HepG2 (cell line): ENCODE measurements at regions not wholly inside any gene's neighbourhood (a gene's known extent, or its start where the extent isn't known, plus 50 kb on each side); places are given as distances from the start of the nearest gene placed in this dataset.

ENCODE experiments used
- ATAC-seq: fragments of 200-7000 bp; cut with Tn5 transposase; 3 replicates; pipeline ENCODE4 v1.9.1; 2020; ENCODE audit warnings: mild to moderate bottlenecking, moderate library complexity
- BruUV-seq: library from RNA; stranded (reverse); fragments of 400-500 nt; replicated peaks from 2 replicates; lab custom pipeline; 2021; lab: Mats Ljungman, UMichigan
- CTCF ChIA-PET: fragments of 300-600 bp; formaldehyde crosslinking; extraction: SDS; loops from one replicate; lab custom pipeline; 2021; ENCODE audit warnings: low total read pairs, inconsistent platforms, low intra/inter-chr PET ratio; lab: Yijun Ruan, JAX
- POLR2A ChIA-PET: fragments of 350-600 bp; sonication (Branson Sonifier 250); formaldehyde crosslinking; loops from one replicate; lab custom pipeline; 2020; ENCODE audit warnings: antibody characterized with exemption, inconsistent platforms; lab: Yijun Ruan, JAX
- DNase-seq: peaks from one replicate; pipeline ENCODE4 v3.0.0-alpha.2; 2015; ENCODE audit warnings: low spot score
- FAIRE-seq: peaks from 3 replicates; lab custom pipeline; 2011; peaks lifted over from hg19 to GRCh38; lab: Jason Lieb, UNC
- H2AFZ ChIP-seq: one replicate; pipeline ENCODE4 v1.6.1; 2011; ENCODE audit warnings: low read length, inconsistent platforms
- H3K27ac ChIP-seq: fragments of 300-600 bp; 3 replicates; pipeline ENCODE4 v1.8.0; 2011; ENCODE audit warnings: mixed run types, mild to moderate bottlenecking, mixed read lengths, low read length, inconsistent platforms; ENCODE audit not compliant: insufficient read depth; ENCODE audit errors: extremely low read length
- H3K27me3 ChIP-seq, 2 experiments: fragments of 200-600 bp in 1 of 2; 2 replicates in 1 of 2; 3 replicates in 1 of 2; pipeline versions ENCODE4 v1.6.0 to v1.8.0; 2011; ENCODE audit warnings: low read length in 2 of 2, mild to moderate bottlenecking in 2 of 2, moderate library complexity in 2 of 2, inconsistent platforms in 1 of 2; ENCODE audit not compliant: insufficient read depth in 2 of 2, control insufficient read depth in 1 of 2
- H3K36me3 ChIP-seq, 2 experiments: fragments of 200-600 bp in 1 of 2; replicated peaks in 1 of 2; 2 replicates in 1 of 2; 3 replicates in 1 of 2; pipeline versions ENCODE4 v1.5.1 to v1.8.0; 2011; ENCODE audit warnings: low read length in 2 of 2, inconsistent platforms in 1 of 2; ENCODE audit not compliant: insufficient read depth in 2 of 2, control insufficient read depth in 1 of 2
- H3K4me1 ChIP-seq: 2 replicates; pipeline ENCODE4 v1.5.1; 2012; ENCODE audit warnings: low read length, inconsistent platforms; ENCODE audit not compliant: insufficient read depth
- H3K4me2 ChIP-seq: 2 replicates; pipeline ENCODE4 v1.6.0; 2011; ENCODE audit warnings: low read depth, low read length, inconsistent platforms
- H3K4me3 ChIP-seq, 3 experiments: fragments of 200-600 bp in 1 of 3; sonication (generic), shearing (Covaris generic) in 1 of 3; replicated peaks in 1 of 3; 2 replicates each; pipeline ENCODE4 v1.5.1; 2011 to 2016; ENCODE audit warnings: low read length in 3 of 3, inconsistent platforms in 2 of 3, low read depth in 2 of 3, mild to moderate bottlenecking in 2 of 3, control low read depth in 1 of 3, mixed read lengths in 1 of 3; ENCODE audit not compliant: insufficient read depth in 1 of 3
- H3K79me2 ChIP-seq: one replicate; pipeline ENCODE4 v1.6.1; 2011; ENCODE audit warnings: low read length, inconsistent platforms; ENCODE audit not compliant: insufficient read depth
- H3K9ac ChIP-seq: 2 replicates; pipeline ENCODE4 v1.6.0; 2011; ENCODE audit warnings: mild to moderate bottlenecking, low read depth, low read length, inconsistent platforms; ENCODE audit not compliant: insufficient read depth
- H3K9me3 ChIP-seq: 2 replicates; pipeline ENCODE4 v1.5.1; 2012; ENCODE audit warnings: mild to moderate bottlenecking, low read length
- H4K20me1 ChIP-seq: 2 replicates; pipeline ENCODE4 v1.6.0; 2011; ENCODE audit warnings: inconsistent platforms, mild to moderate bottlenecking, low read length, moderate library complexity; ENCODE audit not compliant: insufficient read depth
- BATF2 ChIP-seq: sonication (generic); formaldehyde crosslinking; IDR thresholded peaks from 2 replicates; pipeline ENCODE4 v1.8.0; 2022; ENCODE audit warnings: mild to moderate bottlenecking, missing genetic modification reagents, moderate library complexity
- E2F1 ChIP-seq: sonication (generic); formaldehyde crosslinking; IDR thresholded peaks from 2 replicates; pipeline ENCODE4 v1.5.0; 2020; ENCODE audit warnings: missing genetic modification reagents
- HCFC1 ChIP-seq: fragments of 150-350 bp; IDR thresholded peaks from 2 replicates; pipeline ENCODE4 v1.6.1; 2014; ENCODE audit warnings: low read depth, low read length
- HDAC6 ChIP-seq: fragments of 200-600 bp; sonication (generic); IDR thresholded peaks from 2 replicates; pipeline ENCODE4 v1.7.0; 2017; ENCODE audit warnings: mild to moderate bottlenecking, antibody characterized with exemption, low read length, low read depth
- HNRNPH1 ChIP-seq: fragments of 200-400 bp; formaldehyde crosslinking; optimal IDR thresholded peaks from 2 replicates; pipeline ENCODE3; 2017; ENCODE audit warnings: mild to moderate bottlenecking, low read depth, low read length
- MYC ChIP-seq: sonication (generic); formaldehyde crosslinking; IDR thresholded peaks from 2 replicates; pipeline ENCODE4 v1.9.0; 2021; ENCODE audit warnings: missing genetic modification reagents, borderline replicate concordance
- PAWR ChIP-seq: sonication (generic); formaldehyde crosslinking; IDR thresholded peaks from 2 replicates; pipeline ENCODE4 v1.4.0; 2020; ENCODE audit warnings: missing genetic modification reagents, mild to moderate bottlenecking, borderline replicate concordance
- SMAD3 ChIP-seq: sonication (generic); formaldehyde crosslinking; IDR thresholded peaks from 2 replicates; pipeline ENCODE4 v1.4.0; 2020; ENCODE audit warnings: missing genetic modification reagents
- TRIM24 ChIP-seq: sonication (generic); formaldehyde crosslinking; IDR thresholded peaks from 2 replicates; pipeline ENCODE4 v1.8.0; 2022; ENCODE audit warnings: mild to moderate bottlenecking, missing genetic modification reagents
- ZNF205 ChIP-seq: IDR thresholded peaks from 2 replicates; pipeline ENCODE4 v1.6.1; 2018; ENCODE audit warnings: missing biosample characterization, missing genetic modification reagents
- ZNF503 ChIP-seq: sonication (generic); formaldehyde crosslinking; IDR thresholded peaks from 2 replicates; pipeline ENCODE4 v1.4.0; 2020; ENCODE audit warnings: missing genetic modification reagents
- ZNF7 ChIP-seq: IDR thresholded peaks from 2 replicates; pipeline ENCODE4 v1.6.1; 2016; ENCODE audit warnings: missing biosample characterization, missing genetic modification reagents
- ZNF704 ChIP-seq: sonication (generic); formaldehyde crosslinking; IDR thresholded peaks from 2 replicates; pipeline ENCODE4 v1.8.1; 2023; ENCODE audit warnings: mild to moderate bottlenecking, inconsistent platforms, moderate library complexity, missing genetic modification reagents, borderline replicate concordance
- ZNF777 ChIP-seq: sonication (generic); formaldehyde crosslinking; IDR thresholded peaks from 2 replicates; pipeline ENCODE4 v1.4.0; 2020; ENCODE audit warnings: missing genetic modification reagents
- WGBS: methylation state at CpG from one replicate; pipeline ENCODE4 v1.1.6; 2017; ENCODE audit warnings: low lambda C conversion rate; 5-methylcytosine and 5-hydroxymethylcytosine counted together
- in situ Hi-C: cut with HindIII; loops from 2 replicates; pipeline ENCODE4 v1.10.0; 2017; ENCODE audit warnings: low pct_unique_long_range_greater_than_20kb; ENCODE audit not compliant: extremely low pct_ligation_motif_present
- intact Hi-C: fragments of 100-400 bp; cut with micrococcal nuclease; formaldehyde crosslinking; loops from one replicate; pipeline ENCODE4 v1.10.0; 2022; ENCODE audit not compliant: unreplicated experiment
- TF ChIP-seq, protein P1 (sequence below): sonication (generic); formaldehyde crosslinking; IDR thresholded peaks from 2 replicates; pipeline ENCODE4 v1.4.0; 2020; ENCODE audit warnings: mild to moderate bottlenecking, missing genetic modification reagents

DNA sequence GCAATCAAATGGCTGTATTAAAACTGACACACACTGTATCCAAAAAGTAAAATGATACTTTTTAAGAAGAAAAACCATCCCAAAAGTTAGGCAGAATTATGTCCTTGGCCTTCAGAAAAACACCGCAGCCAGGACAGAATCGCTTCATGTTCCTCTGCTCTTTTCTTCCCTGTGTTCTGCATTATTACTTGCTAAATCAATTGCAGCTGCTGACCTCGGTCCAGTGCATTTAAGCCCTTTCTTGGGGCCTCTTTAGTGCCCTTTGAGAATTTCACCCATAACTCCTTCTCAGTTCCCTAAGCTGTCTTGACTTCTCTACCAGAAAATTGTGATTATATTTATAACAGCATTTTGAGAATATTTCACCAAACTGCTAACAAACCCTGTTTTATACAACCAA, 696.9 kb downstream of the PCDH7 start (continued):
- TF ChIP-seq E2F1 (CRISPR knock-in tag): no peak
- no peak for TF ChIP-seq MYC (CRISPR knock-in tag)
- TF ChIP-seq BATF2 (CRISPR knock-in tag): no peak
- no peak for TF ChIP-seq HNRNPH1
- TF ChIP-seq SMAD3: no peak

DNA sequence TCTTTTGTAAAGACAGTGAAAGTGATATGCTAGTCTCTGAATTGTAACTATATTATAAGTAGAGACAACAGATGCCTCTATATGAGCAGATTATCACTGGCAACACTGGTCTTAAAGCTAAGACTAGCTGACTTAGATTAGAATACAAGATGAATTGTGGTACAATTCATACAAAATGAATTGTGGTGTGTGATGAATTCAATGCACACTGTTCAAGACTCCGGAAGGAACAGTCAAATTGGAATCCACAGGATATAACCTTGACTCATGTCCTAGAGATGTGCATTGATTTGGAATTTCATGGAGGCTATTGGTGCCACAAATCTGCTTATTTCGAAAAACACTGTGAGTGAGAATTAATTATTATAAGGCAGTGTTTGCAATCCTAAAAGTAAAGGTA, 701.8 kb downstream of the PCDH7 start:
- Histone ChIP-seq H4K20me1 (no peaks in the 10 kb centered on the region), H3K4me1 (no peaks in the 10 kb centered on the region), H2AFZ (no peak overlapping the region), H3K27me3 (no peaks in the 10 kb centered on the region), H3K4me3 (no peak overlapping the region), H3K27ac (no peak overlapping the region), H3K79me2 (no peaks in the 10 kb centered on the region), H3K4me2 (no peak overlapping the region), H3K36me3 (no peaks in the 10 kb centered on the region), H3K9me3 (no peaks in the 10 kb centered on the region), H3K9ac (no peak overlapping the region)
- ChIA-PET POLR2A (no interaction called here), CTCF (no interaction called here)
- in situ Hi-C loops (no loop called here), intact Hi-C loops (no loop called here)
- 0% methylated on average over 2 of the region's 2 CpGs for WGBS
- no TSS peak for BruUV-seq
- ATAC-seq (no peak), DNase-seq (no peak), FAIRE-seq (no peak)
- TF ChIP-seq ZNF7 (CRISPR knock-in tag): no peak
- TF ChIP-seq, protein P1, sequence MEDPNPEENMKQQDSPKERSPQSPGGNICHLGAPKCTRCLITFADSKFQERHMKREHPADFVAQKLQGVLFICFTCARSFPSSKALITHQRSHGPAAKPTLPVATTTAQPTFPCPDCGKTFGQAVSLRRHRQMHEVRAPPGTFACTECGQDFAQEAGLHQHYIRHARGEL (CRISPR knock-in tag): no peak
- TF ChIP-seq PAWR (CRISPR knock-in tag): no peak
- TF ChIP-seq ZNF503: no peak
- TF ChIP-seq ZNF777 (CRISPR knock-in tag): no peak
- no peak for TF ChIP-seq ZNF704 (CRISPR knock-in tag)
- TF ChIP-seq HDAC6: no peak
- no peak for TF ChIP-seq TRIM24
- no peak for TF ChIP-seq ZNF205
- TF ChIP-seq HCFC1: no peak
